Activated naive CD8-positive, alpha-beta T cell treated with anti-CD3 and anti-CD28 coated beads for 36 hours (primary cell): ENCODE measurements at regions not wholly inside any gene's neighbourhood (a gene's known extent, or its start where the extent isn't known, plus 50 kb on each side); places are given as distances from the start of the nearest gene placed in this dataset.
"Not testable (repeated sequence)": the region's sequence is repeated elsewhere in the genome, so short reads cannot be mapped to it uniquely, and the experiment has no call there.

Experiments used
- DNase-seq: peaks from one replicate; pipeline ENCODE4 v3.0.0; 2021
- H3K27ac Mint-ChIP-seq: one replicate; pipeline ENCODE4 v1.8.0; 2022; ENCODE audit warnings: mild to moderate bottlenecking, moderate library complexity, mixed read lengths
- H3K27me3 Mint-ChIP-seq: one replicate; pipeline ENCODE4 v1.8.0; 2022; ENCODE audit warnings: mild to moderate bottlenecking, mixed read lengths
- H3K36me3 Mint-ChIP-seq: one replicate; pipeline ENCODE4 v1.8.0; 2021; ENCODE audit warnings: mild to moderate bottlenecking, mixed read lengths
- H3K4me1 Mint-ChIP-seq: one replicate; pipeline ENCODE4 v1.8.0; 2021; ENCODE audit warnings: mixed read lengths
- H3K4me3 Mint-ChIP-seq: one replicate; pipeline ENCODE4 v1.8.0; 2022; ENCODE audit warnings: mild to moderate bottlenecking, moderate library complexity, mixed read lengths
- H3K9me3 Mint-ChIP-seq: one replicate; pipeline ENCODE4 v1.8.0; 2022; ENCODE audit warnings: mixed read lengths

GRCh38 chr2:2597712-2598111 is 266.6 kb upstream of the MYT1L start:
- Mint-ChIP-seq H3K9me3 (peaks cover 7% of the 10 kb centered on the region), H3K36me3 (no peaks in the 10 kb centered on the region), H3K4me1 (no peaks in the 10 kb centered on the region), H3K27ac (no peak overlapping the region), H3K27me3 (peaks cover 10% of the 10 kb centered on the region), H3K4me3 (no peak overlapping the region)
- DNase-seq, result no peak

- no peaks in the 10 kb centered on the region for H3K36me3 Mint-ChIP-seq
- H3K4me3 Mint-ChIP-seq, result no peak overlapping the region
- DNase-seq, result no peak
- peaks cover 10% of the 10 kb centered on the region for H3K27me3 Mint-ChIP-seq
- H3K9me3 Mint-ChIP-seq, result peaks cover 4% of the 10 kb centered on the region
- H3K27ac Mint-ChIP-seq, result no peak overlapping the region
- no peaks in the 10 kb centered on the region for H3K4me1 Mint-ChIP-seq
Observed at GRCh38 chr2:2591542-2591940, 260.5 kb upstream of the MYT1L start.

- no peak for DNase-seq
- peaks cover 9% of the 10 kb centered on the region for H3K27me3 Mint-ChIP-seq
- H3K4me1 Mint-ChIP-seq, result no peaks in the 10 kb centered on the region
- H3K4me3 Mint-ChIP-seq, result no peak overlapping the region
- no peaks in the 10 kb centered on the region for H3K36me3 Mint-ChIP-seq
- H3K27ac Mint-ChIP-seq, result no peak overlapping the region
- H3K9me3 Mint-ChIP-seq, result peaks cover 4% of the 10 kb centered on the region
Observed at GRCh38 chr2:2590841-2591541, 259.9 kb upstream of the MYT1L start.

- H3K9me3 Mint-ChIP-seq, result peaks cover 1% of the 10 kb centered on the region
- no peaks in the 10 kb centered on the region for H3K4me1 Mint-ChIP-seq
- no peak overlapping the region for H3K27ac Mint-ChIP-seq
- H3K36me3 Mint-ChIP-seq, result no peaks in the 10 kb centered on the region
- no peak overlapping the region for H3K4me3 Mint-ChIP-seq
- H3K27me3 Mint-ChIP-seq, result peaks cover 5% of the 10 kb centered on the region
- DNase-seq, result no peak
Observed at GRCh38 chr2:2590141-2590540, 259.1 kb upstream of the MYT1L start.

GRCh38 chr2:2588777-2589176 is 257.7 kb upstream of the MYT1L start:
- no peak for DNase-seq
- Mint-ChIP-seq H3K27me3 (peaks cover 5% of the 10 kb centered on the region), H3K36me3 (no peaks in the 10 kb centered on the region), H3K4me1 (no peaks in the 10 kb centered on the region), H3K9me3 (peaks cover 1% of the 10 kb centered on the region), H3K4me3 (no peak overlapping the region), H3K27ac (no peak overlapping the region)

GRCh38 chr2:2587354-2587753 is 256.3 kb upstream of the MYT1L start:
- no peak for DNase-seq
- H3K9me3 Mint-ChIP-seq, result no peaks in the 10 kb centered on the region
- H3K27me3 Mint-ChIP-seq, result no peaks in the 10 kb centered on the region
- H3K27ac Mint-ChIP-seq, result no peak overlapping the region
- H3K4me3 Mint-ChIP-seq, result no peak overlapping the region
- H3K4me1 Mint-ChIP-seq, result no peaks in the 10 kb centered on the region
- no peaks in the 10 kb centered on the region for H3K36me3 Mint-ChIP-seq

- H3K27ac Mint-ChIP-seq, result no peak overlapping the region
- no peak overlapping the region for H3K4me3 Mint-ChIP-seq
- no peak for DNase-seq
- no peaks in the 10 kb centered on the region for H3K4me1 Mint-ChIP-seq
- H3K9me3 Mint-ChIP-seq, result no peaks in the 10 kb centered on the region
- H3K36me3 Mint-ChIP-seq, result no peaks in the 10 kb centered on the region
- no peaks in the 10 kb centered on the region for H3K27me3 Mint-ChIP-seq
Observed at GRCh38 chr2:2586931-2587330, 255.9 kb upstream of the MYT1L start.

- H3K27ac Mint-ChIP-seq, result no peak overlapping the region
- H3K4me1 Mint-ChIP-seq, result no peaks in the 10 kb centered on the region
- H3K4me3 Mint-ChIP-seq, result no peak overlapping the region
- no peaks in the 10 kb centered on the region for H3K27me3 Mint-ChIP-seq
- DNase-seq, result no peak
- no peaks in the 10 kb centered on the region for H3K36me3 Mint-ChIP-seq
- no peaks in the 10 kb centered on the region for H3K9me3 Mint-ChIP-seq
Observed at GRCh38 chr2:2586068-2586776, 255.1 kb upstream of the MYT1L start.

GRCh38 chr2:2582998-2583545 is 252.0 kb upstream of the MYT1L start:
- no peaks in the 10 kb centered on the region for H3K4me1 Mint-ChIP-seq
- no peaks in the 10 kb centered on the region for H3K36me3 Mint-ChIP-seq
- DNase-seq, result no peak
- no peaks in the 10 kb centered on the region for H3K27me3 Mint-ChIP-seq
- no peak overlapping the region for H3K27ac Mint-ChIP-seq
- H3K4me3 Mint-ChIP-seq, result no peak overlapping the region
- H3K9me3 Mint-ChIP-seq, result no peaks in the 10 kb centered on the region

- Mint-ChIP-seq H3K27ac (no peak overlapping the region), H3K4me1 (no peaks in the 10 kb centered on the region), H3K9me3 (no peaks in the 10 kb centered on the region), H3K36me3 (no peaks in the 10 kb centered on the region), H3K27me3 (no peaks in the 10 kb centered on the region), H3K4me3 (no peak overlapping the region)
- DNase-seq, result no peak
Observed at GRCh38 chr2:2581331-2582159, 250.5 kb upstream of the MYT1L start.

GRCh38 chr2:2580841-2581240 is 249.8 kb upstream of the MYT1L start:
- not testable (repeated sequence) for H3K9me3 Mint-ChIP-seq, DNase-seq, H3K4me3 Mint-ChIP-seq, H3K27me3 Mint-ChIP-seq, H3K4me1 Mint-ChIP-seq, H3K27ac Mint-ChIP-seq, H3K36me3 Mint-ChIP-seq

- Mint-ChIP-seq H3K4me3 (no peak overlapping the region), H3K9me3 (no peaks in the 10 kb centered on the region), H3K36me3 (no peaks in the 10 kb centered on the region), H3K27me3 (no peaks in the 10 kb centered on the region), H3K27ac (no peak overlapping the region), H3K4me1 (no peaks in the 10 kb centered on the region)
- no peak for DNase-seq
Observed at GRCh38 chr2:2580341-2580740, 249.3 kb upstream of the MYT1L start.

- no peaks in the 10 kb centered on the region for H3K36me3 Mint-ChIP-seq
- H3K27me3 Mint-ChIP-seq, result no peaks in the 10 kb centered on the region
- no peak overlapping the region for H3K27ac Mint-ChIP-seq
- H3K4me1 Mint-ChIP-seq, result no peaks in the 10 kb centered on the region
- DNase-seq, result no peak
- H3K4me3 Mint-ChIP-seq, result no peak overlapping the region
- H3K9me3 Mint-ChIP-seq, result no peaks in the 10 kb centered on the region
Observed at GRCh38 chr2:2579814-2580213, 248.7 kb upstream of the MYT1L start.

- Mint-ChIP-seq H3K27me3 (no peaks in the 10 kb centered on the region), H3K9me3 (no peaks in the 10 kb centered on the region), H3K4me1 (no peaks in the 10 kb centered on the region), H3K4me3 (no peak overlapping the region), H3K36me3 (no peaks in the 10 kb centered on the region), H3K27ac (no peak overlapping the region)
- DNase-seq, result no peak
Observed at GRCh38 chr2:2577407-2577831, 246.3 kb upstream of the MYT1L start.

- no peak overlapping the region for H3K27ac Mint-ChIP-seq
Observed at GRCh38 chr2:2575870-2576386, 244.9 kb upstream of the MYT1L start.

More at GRCh38 chr2:2575870-2576386, 244.9 kb upstream of the MYT1L start:
- Mint-ChIP-seq H3K4me1 (no peaks in the 10 kb centered on the region), H3K36me3 (no peaks in the 10 kb centered on the region), H3K4me3 (no peak overlapping the region), H3K27me3 (no peaks in the 10 kb centered on the region), H3K9me3 (no peaks in the 10 kb centered on the region)
- DNase-seq, result no peak
